SK-N-SH (cell line): ENCODE measurements at regions not wholly inside any gene's neighbourhood (a gene's known extent, or its start where the extent isn't known, plus 50 kb on each side); places are given as distances from the start of the nearest gene placed in this dataset.

Source experiments
- CTCF ChIA-PET: fragments of 300-600, 350-600 bp; formaldehyde crosslinking; extraction: SDS; loops from one replicate; lab custom pipeline; 2021; lab: Yijun Ruan, JAX
- POLR2A ChIA-PET: fragments of 350-600 bp; sonication (Branson Sonifier 250); formaldehyde crosslinking; extraction: SDS; loops from one replicate; lab custom pipeline; 2020; ENCODE audit warnings: antibody characterized with exemption, inconsistent platforms; lab: Yijun Ruan, JAX
- DNase-seq: peaks from one replicate; pipeline ENCODE4 v3.0.0; 2012
- H2AFZ ChIP-seq: fragments of 200-600 bp; sonication (generic); 2 replicates; pipeline ENCODE4 v1.8.1; 2016; ENCODE audit warnings: antibody characterized with exemption, mild to moderate bottlenecking, low read depth
- H3F3A ChIP-seq: fragments of 200-600 bp; sonication (generic); replicated peaks from 2 replicates; pipeline ENCODE3; 2016; ENCODE audit warnings: antibody characterized with exemption, mild to moderate bottlenecking; ENCODE audit not compliant: insufficient read depth
- H3K27ac ChIP-seq, 2 experiments: fragments of 200-500 bp in 1 of 2; fragments of 200-600 bp in 1 of 2; sonication (Bioruptor generic) in 1 of 2; sonication (generic), shearing (Covaris generic) in 1 of 2; 2 replicates each; pipeline versions ENCODE4 v1.5.1 to v1.6.1; 2014 to 2016; ENCODE audit warnings: low read depth in 2 of 2, inconsistent platforms in 1 of 2, low read length in 1 of 2, mild to moderate bottlenecking in 1 of 2, mixed read lengths in 1 of 2
- H3K27me3 ChIP-seq: fragments of 200-600 bp; sonication (generic), shearing (Covaris generic); 2 replicates; pipeline ENCODE4 v1.6.1; 2016; ENCODE audit warnings: mixed run types; ENCODE audit not compliant: insufficient read depth
- H3K36me3 ChIP-seq, 2 experiments: fragments of 200-500 bp in 1 of 2; fragments of 200-600 bp in 1 of 2; sonication (Bioruptor generic) in 1 of 2; sonication (generic) in 1 of 2; replicated peaks in 1 of 2; 2 replicates each; pipeline versions ENCODE3 to v1.5.1; 2014 to 2016; ENCODE audit warnings: low read length in 1 of 2, mild to moderate bottlenecking in 1 of 2; ENCODE audit not compliant: insufficient read depth in 2 of 2, control insufficient read depth in 1 of 2
- H3K4me1 ChIP-seq, 2 experiments: fragments of 200-500 bp in 1 of 2; fragments of 200-600 bp in 1 of 2; sonication (Bioruptor generic) in 1 of 2; sonication (generic), shearing (Covaris generic) in 1 of 2; 2 replicates each; pipeline versions ENCODE4 v1.5.1 to v1.6.1; 2014 to 2016; ENCODE audit warnings: low read depth in 1 of 2, low read length in 1 of 2, mixed run types in 1 of 2; ENCODE audit not compliant: insufficient read depth in 2 of 2, control insufficient read depth in 1 of 2
- H3K4me2 ChIP-seq: fragments of 200-600 bp; sonication (generic), shearing (Covaris generic); 2 replicates; pipeline ENCODE4 v1.6.1; 2017; ENCODE audit warnings: mixed run types
- H3K4me3 ChIP-seq, 2 experiments: fragments of 200-500 bp in 1 of 2; fragments of 200-600 bp in 1 of 2; sonication (Bioruptor generic) in 1 of 2; sonication (generic), shearing (Covaris generic) in 1 of 2; 2 replicates each; pipeline versions ENCODE4 v1.5.1 to v1.8.1; 2014 to 2016; ENCODE audit warnings: low read depth in 2 of 2, inconsistent platforms in 1 of 2, low read length in 1 of 2, mild to moderate bottlenecking in 1 of 2, mixed read lengths in 1 of 2, moderate library complexity in 1 of 2
- H3K79me2 ChIP-seq: fragments of 200-600 bp; sonication (generic); 2 replicates; pipeline ENCODE4 v1.8.1; 2017; ENCODE audit warnings: mild to moderate bottlenecking; ENCODE audit not compliant: insufficient read depth
- H3K9ac ChIP-seq: fragments of 200-600 bp; sonication (generic); 2 replicates; pipeline ENCODE4 v1.6.1; 2017; ENCODE audit warnings: mixed run types
- H3K9me2 ChIP-seq: fragments of 200-600 bp; sonication (generic); 2 replicates; pipeline ENCODE4 v1.6.1; 2017; ENCODE audit warnings: mixed run types
- H3K9me3 ChIP-seq: fragments of 200-600 bp; sonication (generic); 2 replicates; pipeline ENCODE4 v1.6.1; 2017; ENCODE audit warnings: mixed run types, mild to moderate bottlenecking, moderate library complexity
- H4K20me1 ChIP-seq: fragments of 200-600 bp; sonication (generic); 2 replicates; pipeline ENCODE4 v1.6.1; 2017; ENCODE audit warnings: mild to moderate bottlenecking, mixed run types; ENCODE audit not compliant: insufficient read depth
- CHD2 ChIP-seq: fragments of 150-350 bp; IDR thresholded peaks from 2 replicates; pipeline ENCODE4 v1.6.1; 2018; ENCODE audit warnings: low read length; ENCODE audit not compliant: partially characterized antibody
- ELF1 ChIP-seq: IDR thresholded peaks from 2 replicates; pipeline ENCODE4 v1.4.0; 2012
- FOSL2 ChIP-seq: IDR thresholded peaks from 2 replicates; pipeline ENCODE4 v1.4.0; 2012; ENCODE audit warnings: low read depth, mild to moderate bottlenecking, moderate library complexity, borderline replicate concordance
- GATA2 ChIP-seq: sonication (generic); formaldehyde crosslinking; IDR thresholded peaks from 2 replicates; pipeline ENCODE4 v1.5.0; 2020; ENCODE audit warnings: mild to moderate bottlenecking, missing genetic modification reagents
- MEF2A ChIP-seq: IDR thresholded peaks from 2 replicates; pipeline ENCODE4 v1.4.0; 2012; ENCODE audit warnings: low read depth, borderline replicate concordance
- NFIC ChIP-seq: IDR thresholded peaks from 2 replicates; pipeline ENCODE4 v1.4.0; 2012; ENCODE audit warnings: borderline replicate concordance
- PBX3 ChIP-seq: IDR thresholded peaks from 2 replicates; pipeline ENCODE4; 2012
- RAD21 ChIP-seq: IDR thresholded peaks from 2 replicates; pipeline ENCODE4 v1.6.1; 2012; ENCODE audit warnings: mild to moderate bottlenecking, low read length
- RCOR1 ChIP-seq: fragments of 150-350 bp; IDR thresholded peaks from 2 replicates; pipeline ENCODE4 v1.6.1; 2017; ENCODE audit warnings: antibody characterized with exemption, low read length
- SIN3A ChIP-seq: IDR thresholded peaks from 2 replicates; pipeline ENCODE4 v1.6.1; 2012; ENCODE audit warnings: low read depth, mild to moderate bottlenecking, low read length, moderate library complexity, borderline replicate concordance
- TAF1 ChIP-seq: IDR thresholded peaks from 2 replicates; pipeline ENCODE4 v1.6.1; 2012; ENCODE audit warnings: low read depth, mild to moderate bottlenecking, low read length, moderate library complexity, borderline replicate concordance
- TCF12 ChIP-seq: IDR thresholded peaks from 2 replicates; pipeline ENCODE4 v1.4.0; 2012
- TEAD4 ChIP-seq: IDR thresholded peaks from 2 replicates; pipeline ENCODE4 v1.4.0; 2012; ENCODE audit warnings: mild to moderate bottlenecking, borderline replicate concordance; ENCODE audit not compliant: insufficient read depth
- USF1 ChIP-seq: IDR thresholded peaks from 2 replicates; pipeline ENCODE4 v1.4.0; 2012; ENCODE audit warnings: low read depth, borderline replicate concordance
- USF2 ChIP-seq: fragments of 150-350 bp; IDR thresholded peaks from 2 replicates; pipeline ENCODE4 v1.6.1; 2017; ENCODE audit warnings: antibody characterized with exemption, low read length, low read depth, borderline replicate concordance
- WGBS: methylation state at CpG from one replicate; pipeline ENCODE4 v1.1.6; 2017; ENCODE audit warnings: low lambda C conversion rate; 5-methylcytosine and 5-hydroxymethylcytosine counted together
- TF ChIP-seq, protein P1 (sequence below): fragments of 150-350 bp; IDR thresholded peaks from 2 replicates; pipeline ENCODE4 v1.6.1; 2016; ENCODE audit warnings: mild to moderate bottlenecking, low read depth, low read length
- TF ChIP-seq, protein P2 (sequence below): fragments of 200-600 bp; sonication (generic); IDR thresholded peaks from 2 replicates; pipeline ENCODE4 v1.6.1; 2017; ENCODE audit warnings: antibody characterized with exemption, mild to moderate bottlenecking, moderate library complexity

DNA sequence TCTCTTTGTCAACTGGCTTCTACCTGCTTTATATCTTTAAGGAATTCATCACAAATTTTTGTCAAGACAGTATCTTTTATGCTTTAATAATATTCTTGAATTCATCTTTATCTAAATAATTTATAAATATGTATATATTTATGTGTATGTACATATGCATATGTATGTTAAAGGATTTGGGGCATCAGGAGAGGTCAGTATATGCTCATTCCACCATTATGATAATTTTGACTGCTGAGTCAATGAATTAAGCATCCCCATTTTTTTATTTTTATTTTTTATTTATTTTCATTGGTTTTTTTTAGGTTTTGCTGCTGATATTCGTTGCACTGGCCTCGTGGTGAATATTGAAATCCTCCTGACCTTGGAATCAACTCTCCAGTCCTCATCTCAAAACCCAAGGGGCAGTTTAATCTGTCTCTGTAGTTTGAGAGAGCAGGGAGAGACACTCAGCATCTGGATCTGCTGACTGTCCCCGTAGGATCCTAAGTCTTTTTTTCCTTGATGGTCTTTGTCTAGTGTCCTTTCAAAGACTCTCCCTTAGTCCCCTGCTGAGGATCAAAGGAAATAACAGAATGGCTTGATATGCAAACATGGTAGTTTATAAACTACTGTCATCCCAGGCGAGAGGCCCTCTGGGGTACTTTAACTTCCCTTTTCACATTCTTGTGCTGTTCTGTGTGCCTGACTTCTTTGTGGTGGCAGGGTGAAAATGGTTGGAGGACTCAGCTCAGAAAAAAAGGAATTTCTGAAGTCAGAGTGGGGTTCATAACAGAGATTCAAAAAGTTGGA, 218.7 kb downstream of the DIO2 start:
- Histone ChIP-seq H3K36me3 (no peaks in the 10 kb centered on the region), H3F3A (no peaks in the 10 kb centered on the region), H3K4me1 (no peaks in the 10 kb centered on the region), H3K4me3 (no peak overlapping the region), H3K4me2 (no peak overlapping the region), H3K9me3 (no peaks in the 10 kb centered on the region), H3K9ac (no peak overlapping the region), H3K27ac (no peak overlapping the region), H3K79me2 (no peaks in the 10 kb centered on the region), H4K20me1 (no peaks in the 10 kb centered on the region), H3K9me2 (no peaks in the 10 kb centered on the region), H2AFZ (no peak overlapping the region), H3K27me3 (no peaks in the 10 kb centered on the region)
- TF ChIP-seq PBX3 (no peak), GATA2 (CRISPR knock-in tag) (no peak), RCOR1 (no peak), FOSL2 (no peak), TAF1 (no peak), CHD2 (no peak), USF1 (no peak), ELF1 (no peak), RAD21 (no peak)
- TF ChIP-seq, protein P1, sequence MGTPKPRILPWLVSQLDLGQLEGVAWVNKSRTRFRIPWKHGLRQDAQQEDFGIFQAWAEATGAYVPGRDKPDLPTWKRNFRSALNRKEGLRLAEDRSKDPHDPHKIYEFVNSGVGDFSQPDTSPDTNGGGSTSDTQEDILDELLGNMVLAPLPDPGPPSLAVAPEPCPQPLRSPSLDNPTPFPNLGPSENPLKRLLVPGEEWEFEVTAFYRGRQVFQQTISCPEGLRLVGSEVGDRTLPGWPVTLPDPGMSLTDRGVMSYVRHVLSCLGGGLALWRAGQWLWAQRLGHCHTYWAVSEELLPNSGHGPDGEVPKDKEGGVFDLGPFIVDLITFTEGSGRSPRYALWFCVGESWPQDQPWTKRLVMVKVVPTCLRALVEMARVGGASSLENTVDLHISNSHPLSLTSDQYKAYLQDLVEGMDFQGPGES, result no peak
- TF ChIP-seq, protein P2, sequence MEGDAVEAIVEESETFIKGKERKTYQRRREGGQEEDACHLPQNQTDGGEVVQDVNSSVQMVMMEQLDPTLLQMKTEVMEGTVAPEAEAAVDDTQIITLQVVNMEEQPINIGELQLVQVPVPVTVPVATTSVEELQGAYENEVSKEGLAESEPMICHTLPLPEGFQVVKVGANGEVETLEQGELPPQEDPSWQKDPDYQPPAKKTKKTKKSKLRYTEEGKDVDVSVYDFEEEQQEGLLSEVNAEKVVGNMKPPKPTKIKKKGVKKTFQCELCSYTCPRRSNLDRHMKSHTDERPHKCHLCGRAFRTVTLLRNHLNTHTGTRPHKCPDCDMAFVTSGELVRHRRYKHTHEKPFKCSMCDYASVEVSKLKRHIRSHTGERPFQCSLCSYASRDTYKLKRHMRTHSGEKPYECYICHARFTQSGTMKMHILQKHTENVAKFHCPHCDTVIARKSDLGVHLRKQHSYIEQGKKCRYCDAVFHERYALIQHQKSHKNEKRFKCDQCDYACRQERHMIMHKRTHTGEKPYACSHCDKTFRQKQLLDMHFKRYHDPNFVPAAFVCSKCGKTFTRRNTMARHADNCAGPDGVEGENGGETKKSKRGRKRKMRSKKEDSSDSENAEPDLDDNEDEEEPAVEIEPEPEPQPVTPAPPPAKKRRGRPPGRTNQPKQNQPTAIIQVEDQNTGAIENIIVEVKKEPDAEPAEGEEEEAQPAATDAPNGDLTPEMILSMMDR, result no peak
- ChIA-PET POLR2A (no interaction called here), CTCF (no interaction called here)
- no peak for DNase-seq
- 9% methylated on average over 4 of the region's 4 CpGs for WGBS

DNA sequence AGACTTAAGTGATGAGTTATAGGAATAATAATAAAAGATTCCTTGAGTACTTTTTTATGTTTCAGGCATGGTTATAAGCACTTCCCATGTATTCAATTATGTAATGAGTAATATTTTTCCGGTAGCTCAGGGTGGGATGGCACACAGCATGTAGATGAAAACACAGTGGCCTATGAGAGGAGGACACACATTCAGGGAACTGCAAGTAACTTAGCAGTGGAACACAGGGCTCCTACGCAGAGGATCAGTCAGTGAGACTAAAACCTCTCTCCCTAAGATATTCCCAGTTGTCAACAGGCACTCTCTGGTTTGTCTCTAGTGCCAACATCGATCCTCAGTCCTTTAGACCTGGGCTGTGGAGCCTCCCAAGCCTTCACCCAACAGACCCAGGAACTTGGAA, 219.4 kb downstream of the DIO2 start:
- Histone ChIP-seq H3K36me3 (no peaks in the 10 kb centered on the region), H2AFZ (peak overlapping the region; percentile 57; the same call in 1 of the 2 replicates), H3K27ac (no peak overlapping the region), H3K27me3 (no peaks in the 10 kb centered on the region), H3K9ac (no peak overlapping the region), H3F3A (no peaks in the 10 kb centered on the region), H4K20me1 (no peaks in the 10 kb centered on the region), H3K79me2 (no peaks in the 10 kb centered on the region), H3K4me1 (no peaks in the 10 kb centered on the region), H3K9me3 (no peaks in the 10 kb centered on the region), H3K9me2 (no peaks in the 10 kb centered on the region), H3K4me2 (no peak overlapping the region), H3K4me3 (no peak overlapping the region)
- no peak for DNase-seq
- 8% methylated on average over 3 of the region's 3 CpGs for WGBS
- ChIA-PET CTCF (no interaction called here), POLR2A (no interaction called here)
- TF ChIP-seq USF1 (no peak), TEAD4 (no peak), MEF2A (no peak), RCOR1 (no peak), TAF1 (no peak), SIN3A (no peak), USF2 (no peak), CHD2 (no peak), FOSL2 (no peak), NFIC (no peak), TCF12 (no peak)
- TF ChIP-seq, protein P1, result no peak
